ENCODE measurements at regions not wholly inside any gene's neighbourhood (a gene's known extent, or its start where the extent isn't known, plus 50 kb on each side); places are given as distances from the start of the nearest gene placed in this dataset.

GRCh38 chr18:55774505-55774904, 186.5 kb upstream of the TCF4 start:
- Mint-ChIP-seq H3K36me3 (no peaks in the 10 kb centered on the region), H3K4me3 (no peak overlapping the region), H3K27ac (no peak overlapping the region), H3K27me3 (peaks cover 25% of the 10 kb centered on the region in 2 donors), H3K9me3 (no peaks in the 10 kb centered on the region), H3K4me1 (peaks cover 3 to 10% (median 4%) of the 10 kb centered on the region in 3 donors)
- ChIA-PET CTCF (no interaction called here), POLR2A (no interaction called here)
- H3K4me1 ChIP-seq (ENCODE audit: control insufficient read depth in 1 of 2, extremely low read depth in 1 of 2, insufficient read depth in 2 of 2, low read length in 2 of 2), result peaks cover 1 to 4% of the 10 kb centered on the region in 2 experiments
- no peak overlapping the region for H3K27ac ChIP-seq (ENCODE audit: low read length)
- 81% methylated on average over 2 of the region's 5 CpGs for WGBS (ENCODE audit: insufficient coverage)
- H3K36me3 ChIP-seq (ENCODE audit: control insufficient read depth in 2 of 2, extremely low read depth in 1 of 2, insufficient read depth in 1 of 2, low read length in 1 of 2), result no peaks in the 10 kb centered on the region
- H3K27me3 ChIP-seq (replicated peaks in 1 of 2; ENCODE audit: control insufficient read depth in 2 of 2, extremely low read depth in 1 of 2, insufficient read depth in 2 of 2, low read length in 1 of 2), result peaks cover 0 to 2% of the 10 kb centered on the region in 2 experiments
- no peak overlapping the region for H3K4me3 ChIP-seq (ENCODE audit: control insufficient read depth in 1 of 2, extremely low read depth in 1 of 2, low read length in 1 of 2)
- DNase-seq, result no peak
- ATAC-seq (replicated peaks in 1 of 4), result no peak
- H3K9me3 ChIP-seq, result no peaks in the 10 kb centered on the region

- H3K36me3 Mint-ChIP-seq, result no peaks in the 10 kb centered on the region
- Histone ChIP-seq H3K4me1 (ENCODE audit: control insufficient read depth in 1 of 2, extremely low read depth in 1 of 2, insufficient read depth in 2 of 2, low read length in 2 of 2) (no peaks in the 10 kb centered on the region), H3K4me3 (ENCODE audit: control insufficient read depth in 1 of 2, extremely low read depth in 1 of 2, low read length in 1 of 2) (no peak overlapping the region), H3K27me3 (replicated peaks in 1 of 2; ENCODE audit: control insufficient read depth in 2 of 2, extremely low read depth in 1 of 2, insufficient read depth in 2 of 2, low read length in 1 of 2) (no peaks in the 10 kb centered on the region), H3K9me3 (no peaks in the 10 kb centered on the region), H3K36me3 (ENCODE audit: control insufficient read depth in 2 of 2, extremely low read depth in 1 of 2, insufficient read depth in 1 of 2, low read length in 1 of 2) (no peaks in the 10 kb centered on the region), H3K27ac (ENCODE audit: low read length) (no peak overlapping the region)
- no peak for ATAC-seq (replicated peaks in 1 of 4)
- peaks cover 0 to 3% (median 0%) of the 10 kb centered on the region in 3 donors for H3K9me3 Mint-ChIP-seq
- WGBS (ENCODE audit: insufficient coverage), result 94% methylated on average over 3 of the region's 5 CpGs
- ChIA-PET CTCF (interaction anchor here in 1 of 2 donors (0.7 kb wide), 1 partner anchor 357 kb away, joined by 3 read pairs; no protein-coding TSS in a partner anchor), POLR2A (no interaction called here)
- no peak overlapping the region for H3K4me3 Mint-ChIP-seq
- H3K4me1 Mint-ChIP-seq, result no peaks in the 10 kb centered on the region
- DNase-seq, result no peak
- H3K27ac Mint-ChIP-seq, result no peak overlapping the region
- H3K27me3 Mint-ChIP-seq, result no peaks in the 10 kb centered on the region
Measured at GRCh38 chr18:55768255-55768654, 180.3 kb upstream of the TCF4 start.

GRCh38 chr18:55764386-55764785, 176.4 kb upstream of the TCF4 start:
- DNase-seq, result no peak
- Mint-ChIP-seq H3K9me3 (peaks cover 0 to 3% (median 0%) of the 10 kb centered on the region in 3 donors), H3K36me3 (no peaks in the 10 kb centered on the region), H3K4me1 (no peaks in the 10 kb centered on the region), H3K4me3 (no peak overlapping the region), H3K27me3 (no peaks in the 10 kb centered on the region), H3K27ac (no peak overlapping the region)
- ChIA-PET CTCF (no interaction called here), POLR2A (no interaction called here)
- H3K4me3 ChIP-seq (ENCODE audit: control insufficient read depth in 1 of 2, extremely low read depth in 1 of 2, low read length in 1 of 2), result no peak overlapping the region
- H3K27me3 ChIP-seq (replicated peaks in 1 of 2; ENCODE audit: control insufficient read depth in 2 of 2, extremely low read depth in 1 of 2, insufficient read depth in 2 of 2, low read length in 1 of 2), result no peaks in the 10 kb centered on the region
- H3K9me3 ChIP-seq, result no peaks in the 10 kb centered on the region
- H3K36me3 ChIP-seq (ENCODE audit: control insufficient read depth in 2 of 2, extremely low read depth in 1 of 2, insufficient read depth in 1 of 2, low read length in 1 of 2), result no peaks in the 10 kb centered on the region
- no peak for ATAC-seq (replicated peaks in 1 of 4)
- H3K4me1 ChIP-seq (ENCODE audit: control insufficient read depth in 1 of 2, extremely low read depth in 1 of 2, insufficient read depth in 2 of 2, low read length in 2 of 2), result no peaks in the 10 kb centered on the region
- WGBS (ENCODE audit: insufficient coverage), result 85% methylated on average over 4 of the region's 5 CpGs
- H3K27ac ChIP-seq (ENCODE audit: low read length), result no peak overlapping the region

- ChIA-PET CTCF (no interaction called here), POLR2A (no interaction called here)
- Mint-ChIP-seq H3K27me3 (no peaks in the 10 kb centered on the region), H3K36me3 (no peaks in the 10 kb centered on the region), H3K27ac (no peak overlapping the region), H3K9me3 (peaks cover 0 to 6% (median 0%) of the 10 kb centered on the region in 3 donors), H3K4me3 (no peak overlapping the region), H3K4me1 (no peaks in the 10 kb centered on the region)
- no peaks in the 10 kb centered on the region for H3K27me3 ChIP-seq (replicated peaks in 1 of 2; ENCODE audit: control insufficient read depth in 2 of 2, extremely low read depth in 1 of 2, insufficient read depth in 2 of 2, low read length in 1 of 2)
- H3K4me1 ChIP-seq (ENCODE audit: control insufficient read depth in 1 of 2, extremely low read depth in 1 of 2, insufficient read depth in 2 of 2, low read length in 2 of 2), result no peaks in the 10 kb centered on the region
- no peaks in the 10 kb centered on the region for H3K9me3 ChIP-seq
- H3K27ac ChIP-seq (ENCODE audit: low read length), result no peak overlapping the region
- DNase-seq (no peak), ATAC-seq (replicated peaks in 1 of 4) (no peak)
- no CpG with 5 or more reads among the region's 4 CpGs for WGBS (ENCODE audit: insufficient coverage)
- H3K36me3 ChIP-seq (ENCODE audit: control insufficient read depth in 2 of 2, extremely low read depth in 1 of 2, insufficient read depth in 1 of 2, low read length in 1 of 2), result no peaks in the 10 kb centered on the region
- no peak overlapping the region for H3K4me3 ChIP-seq (ENCODE audit: control insufficient read depth in 1 of 2, extremely low read depth in 1 of 2, low read length in 1 of 2)
Measured at GRCh38 chr18:55763805-55764204, 175.8 kb upstream of the TCF4 start.

- Mint-ChIP-seq H3K4me3 (no peak overlapping the region), H3K36me3 (no peaks in the 10 kb centered on the region), H3K27me3 (no peaks in the 10 kb centered on the region), H3K4me1 (no peaks in the 10 kb centered on the region), H3K27ac (no peak overlapping the region), H3K9me3 (peaks cover 0 to 6% (median 0%) of the 10 kb centered on the region in 3 donors)
- Histone ChIP-seq H3K9me3 (no peaks in the 10 kb centered on the region), H3K36me3 (ENCODE audit: control insufficient read depth in 2 of 2, extremely low read depth in 1 of 2, insufficient read depth in 1 of 2, low read length in 1 of 2) (no peaks in the 10 kb centered on the region), H3K4me1 (ENCODE audit: control insufficient read depth in 1 of 2, extremely low read depth in 1 of 2, insufficient read depth in 2 of 2, low read length in 2 of 2) (no peaks in the 10 kb centered on the region), H3K27me3 (replicated peaks in 1 of 2; ENCODE audit: control insufficient read depth in 2 of 2, extremely low read depth in 1 of 2, insufficient read depth in 2 of 2, low read length in 1 of 2) (no peaks in the 10 kb centered on the region), H3K4me3 (ENCODE audit: control insufficient read depth in 1 of 2, extremely low read depth in 1 of 2, low read length in 1 of 2) (no peak overlapping the region), H3K27ac (ENCODE audit: low read length) (no peak overlapping the region)
- ATAC-seq (replicated peaks in 1 of 4) (no peak), DNase-seq (no peak)
- 50% methylated on average over 1 of the region's 2 CpGs for WGBS (ENCODE audit: insufficient coverage)
- POLR2A ChIA-PET, result no interaction called here
- CTCF ChIA-PET, result no interaction called here
Measured at GRCh38 chr18:55763298-55763697, 175.3 kb upstream of the TCF4 start.

GRCh38 chr18:55762424-55762823, 174.4 kb upstream of the TCF4 start:
- H3K27me3 ChIP-seq (replicated peaks in 1 of 2; ENCODE audit: control insufficient read depth in 2 of 2, extremely low read depth in 1 of 2, insufficient read depth in 2 of 2, low read length in 1 of 2), result no peaks in the 10 kb centered on the region
- no peak for ATAC-seq (replicated peaks in 1 of 4)
- H3K27ac ChIP-seq (ENCODE audit: low read length), result no peak overlapping the region
- H3K9me3 ChIP-seq, result no peaks in the 10 kb centered on the region
- Mint-ChIP-seq H3K4me3 (no peak overlapping the region), H3K36me3 (no peaks in the 10 kb centered on the region), H3K27me3 (no peaks in the 10 kb centered on the region), H3K9me3 (peaks cover 0 to 6% (median 0%) of the 10 kb centered on the region in 3 donors), H3K27ac (no peak overlapping the region), H3K4me1 (no peaks in the 10 kb centered on the region)
- H3K4me3 ChIP-seq (ENCODE audit: control insufficient read depth in 1 of 2, extremely low read depth in 1 of 2, low read length in 1 of 2), result no peak overlapping the region
- CTCF ChIA-PET, result no interaction called here
- no peaks in the 10 kb centered on the region for H3K4me1 ChIP-seq (ENCODE audit: control insufficient read depth in 1 of 2, extremely low read depth in 1 of 2, insufficient read depth in 2 of 2, low read length in 2 of 2)
- WGBS (ENCODE audit: insufficient coverage), result no CpG with 5 or more reads among the region's 3 CpGs
- H3K36me3 ChIP-seq (ENCODE audit: control insufficient read depth in 2 of 2, extremely low read depth in 1 of 2, insufficient read depth in 1 of 2, low read length in 1 of 2), result no peaks in the 10 kb centered on the region
- no peak for DNase-seq
- POLR2A ChIA-PET, result no interaction called here

- H3K27ac Mint-ChIP-seq, result no peak overlapping the region
- Histone ChIP-seq H3K4me3 (ENCODE audit: control insufficient read depth in 1 of 2, extremely low read depth in 1 of 2, low read length in 1 of 2) (no peak overlapping the region), H3K9me3 (no peaks in the 10 kb centered on the region), H3K27ac (ENCODE audit: low read length) (no peak overlapping the region), H3K36me3 (ENCODE audit: control insufficient read depth in 2 of 2, extremely low read depth in 1 of 2, insufficient read depth in 1 of 2, low read length in 1 of 2) (no peaks in the 10 kb centered on the region), H3K27me3 (replicated peaks in 1 of 2; ENCODE audit: control insufficient read depth in 2 of 2, extremely low read depth in 1 of 2, insufficient read depth in 2 of 2, low read length in 1 of 2) (no peaks in the 10 kb centered on the region), H3K4me1 (ENCODE audit: control insufficient read depth in 1 of 2, extremely low read depth in 1 of 2, insufficient read depth in 2 of 2, low read length in 2 of 2) (no peaks in the 10 kb centered on the region)
- H3K9me3 Mint-ChIP-seq, result peaks cover 0 to 4% (median 0%) of the 10 kb centered on the region in 3 donors
- POLR2A ChIA-PET, result no interaction called here
- H3K4me3 Mint-ChIP-seq, result no peak overlapping the region
- WGBS (ENCODE audit: insufficient coverage), result no CpG with 5 or more reads among the region's 4 CpGs
- no peaks in the 10 kb centered on the region for H3K27me3 Mint-ChIP-seq
- CTCF ChIA-PET, result no interaction called here
- no peaks in the 10 kb centered on the region for H3K36me3 Mint-ChIP-seq
- no peaks in the 10 kb centered on the region for H3K4me1 Mint-ChIP-seq
- DNase-seq (no peak), ATAC-seq (replicated peaks in 1 of 4) (no peak)
Measured at GRCh38 chr18:55753643-55754263, 165.8 kb upstream of the TCF4 start.
